A549 (cell line): ENCODE measurements at regions not wholly inside any gene's neighbourhood (a gene's known extent, or its start where the extent isn't known, plus 50 kb on each side); places are given as distances from the start of the nearest gene placed in this dataset.
A peak's percentile ranks its signal among the peaks of the same experiment; 100 is the strongest.
"Not testable (repeated sequence)": the region's sequence is repeated elsewhere in the genome, so short reads cannot be mapped to it uniquely, and the experiment has no call there.

Source experiments
- ATAC-seq, 2 experiments: fragments of 200-7000 bp in 1 of 2; fragments of >200 bp in 1 of 2; cut with Nextera tagmentation in 1 of 2; cut with Tn5 transposase in 1 of 2; 3 replicates each; pipeline versions ENCODE4 v1.8.0 to v1.9.1; 2018 to 2020; ENCODE audit warnings: mild to moderate bottlenecking in 1 of 2, moderate library complexity in 1 of 2
- CTCF ChIA-PET: fragments of 300-600 bp; sonication (Branson Sonifier 250); formaldehyde crosslinking; extraction: SDS; loops from one replicate; lab custom pipeline; 2021; ENCODE audit warnings: antibody characterized with exemption, inconsistent platforms; lab: Yijun Ruan, JAX
- POLR2A ChIA-PET: fragments of 350-600 bp; formaldehyde crosslinking; extraction: SDS; loops from one replicate; lab custom pipeline; 2021; ENCODE audit warnings: antibody characterized with exemption, inconsistent platforms; lab: Yijun Ruan, JAX
- DNase-seq, 2 experiments: peaks; one replicate each; pipeline versions ENCODE4 v3.0.0 to v3.0.0-alpha.2; 2011 to 2016; ENCODE audit warnings: low read depth in 1 of 2, low spot score in 1 of 2
- FAIRE-seq: peaks from 2 replicates; lab custom pipeline; 2011; peaks lifted over from hg19 to GRCh38; lab: Jason Lieb, UNC
- H3K27ac ChIP-seq, 2 experiments: fragments of >200 bp; sonication (Bioruptor Twin); formaldehyde crosslinking; 3 replicates each; pipeline ENCODE4 v1.5.1; 2016 to 2017
- H3K4me1 ChIP-seq: fragments of >200 bp; sonication (Bioruptor Twin); formaldehyde crosslinking; 3 replicates; pipeline ENCODE4 v1.6.1; 2016
- H3K4me2 ChIP-seq: fragments of >200 bp; sonication (Bioruptor Twin); formaldehyde crosslinking; 3 replicates; pipeline ENCODE4 v1.6.1; 2016
- H3K4me3 ChIP-seq: fragments of >200 bp; sonication (Bioruptor Twin); formaldehyde crosslinking; 3 replicates; pipeline ENCODE4 v1.5.1; 2016
- H3K9me3 ChIP-seq: fragments of >200 bp; sonication (Bioruptor Twin); formaldehyde crosslinking; 3 replicates; pipeline ENCODE4 v1.6.1; 2016
- CBX2 ChIP-seq: fragments of 200-600 bp; sonication (generic); IDR thresholded peaks from 2 replicates; pipeline ENCODE4 v1.6.1; 2016; ENCODE audit warnings: low read depth, mild to moderate bottlenecking, borderline replicate concordance
- CHD2 ChIP-seq: fragments of 150-350 bp; IDR thresholded peaks from 2 replicates; pipeline ENCODE4 v1.6.1; 2014; ENCODE audit warnings: low read length; ENCODE audit not compliant: partially characterized antibody
- CHD4 ChIP-seq: fragments of 200-600 bp; sonication (generic); IDR thresholded peaks from 2 replicates; pipeline ENCODE4 v1.6.1; 2016; ENCODE audit warnings: antibody characterized with exemption, mild to moderate bottlenecking, borderline replicate concordance
- EHF ChIP-seq: fragments of 250-450 bp; sonication (Bioruptor Pico); IDR thresholded peaks from 2 replicates; pipeline ENCODE4 v1.5.0; 2020; ENCODE audit warnings: mild to moderate bottlenecking
- FOSL2 ChIP-seq, 2 experiments: fragments of 450-650 bp in 1 of 2; fragments of >200 bp in 1 of 2; sonication (Bioruptor Twin) in 1 of 2; formaldehyde crosslinking; IDR thresholded peaks; 2 replicates each; pipeline versions ENCODE4 v1.5.0 to v1.6.1; 2016 to 2020; ENCODE audit warnings: mild to moderate bottlenecking in 1 of 2, moderate library complexity in 1 of 2
- HOXB5 ChIP-seq: fragments of 250-450 bp; sonication (Bioruptor Pico); IDR thresholded peaks from 2 replicates; pipeline ENCODE4 v1.5.0; 2020; ENCODE audit warnings: mild to moderate bottlenecking, moderate library complexity
- JUN ChIP-seq, 2 experiments: fragments of >200 bp; sonication (Bioruptor Twin); formaldehyde crosslinking; IDR thresholded peaks; 2 replicates in 1 of 2; 3 replicates in 1 of 2; pipeline ENCODE4 v1.6.1; 2016 to 2017
- JUNB ChIP-seq: fragments of >200 bp; sonication (Bioruptor Twin); formaldehyde crosslinking; IDR thresholded peaks from 2 replicates; pipeline ENCODE4 v1.6.1; 2016
- NFE2L2 ChIP-seq: fragments of 150-350 bp; conservative IDR thresholded peaks from 2 replicates; pipeline ENCODE4 v1.6.1; 2014; ENCODE audit warnings: low read length
- POLR2A ChIP-seq: IDR thresholded peaks from 2 replicates; pipeline ENCODE4 v1.6.1; 2012; ENCODE audit warnings: mild to moderate bottlenecking, low read length
- RCOR1 ChIP-seq: fragments of 150-350 bp; IDR thresholded peaks from 2 replicates; pipeline ENCODE4 v1.6.1; 2014; ENCODE audit warnings: antibody characterized with exemption, low read length, low read depth
- RFX5 ChIP-seq: fragments of 450-650 bp; IDR thresholded peaks from 2 replicates; pipeline ENCODE4 v1.7.1; 2014; ENCODE audit warnings: antibody characterized with exemption, mild to moderate bottlenecking, moderate library complexity
- SREBF2 ChIP-seq: fragments of 450-650 bp; IDR thresholded peaks from 2 replicates; pipeline ENCODE4 v1.6.1; 2014; ENCODE audit warnings: mild to moderate bottlenecking, moderate library complexity
- TP53 ChIP-seq: fragments of 250-450 bp; sonication (Bioruptor Pico); IDR thresholded peaks from 2 replicates; pipeline ENCODE4 v1.5.0; 2021; ENCODE audit warnings: mild to moderate bottlenecking, moderate library complexity
- ZNF302 ChIP-seq: fragments of 250-450 bp; sonication (Bioruptor Pico); IDR thresholded peaks from 2 replicates; pipeline ENCODE4 v1.9.0; 2021; ENCODE audit warnings: inconsistent platforms, mild to moderate bottlenecking, moderate library complexity
- WGBS: methylation state at CpG from one replicate; pipeline ENCODE4 v1.1.6; 2017; ENCODE audit errors: missing lambda C conversion rate; 5-methylcytosine and 5-hydroxymethylcytosine counted together
- TF ChIP-seq, protein P1 (sequence below): fragments of 200-600 bp; sonication (generic); IDR thresholded peaks from 2 replicates; pipeline ENCODE4 v1.6.1; 2016; ENCODE audit warnings: antibody characterized with exemption, mild to moderate bottlenecking, moderate library complexity
- TF ChIP-seq, protein P2 (sequence below): IDR thresholded peaks from 2 replicates; pipeline ENCODE4 v1.6.1; 2012; ENCODE audit warnings: low read depth, borderline replicate concordance
- TF ChIP-seq, protein P3 (sequence below): fragments of >200 bp; sonication (Bioruptor Twin); formaldehyde crosslinking; IDR thresholded peaks from 3 replicates; pipeline ENCODE4 v1.5.1; 2016

DNA sequence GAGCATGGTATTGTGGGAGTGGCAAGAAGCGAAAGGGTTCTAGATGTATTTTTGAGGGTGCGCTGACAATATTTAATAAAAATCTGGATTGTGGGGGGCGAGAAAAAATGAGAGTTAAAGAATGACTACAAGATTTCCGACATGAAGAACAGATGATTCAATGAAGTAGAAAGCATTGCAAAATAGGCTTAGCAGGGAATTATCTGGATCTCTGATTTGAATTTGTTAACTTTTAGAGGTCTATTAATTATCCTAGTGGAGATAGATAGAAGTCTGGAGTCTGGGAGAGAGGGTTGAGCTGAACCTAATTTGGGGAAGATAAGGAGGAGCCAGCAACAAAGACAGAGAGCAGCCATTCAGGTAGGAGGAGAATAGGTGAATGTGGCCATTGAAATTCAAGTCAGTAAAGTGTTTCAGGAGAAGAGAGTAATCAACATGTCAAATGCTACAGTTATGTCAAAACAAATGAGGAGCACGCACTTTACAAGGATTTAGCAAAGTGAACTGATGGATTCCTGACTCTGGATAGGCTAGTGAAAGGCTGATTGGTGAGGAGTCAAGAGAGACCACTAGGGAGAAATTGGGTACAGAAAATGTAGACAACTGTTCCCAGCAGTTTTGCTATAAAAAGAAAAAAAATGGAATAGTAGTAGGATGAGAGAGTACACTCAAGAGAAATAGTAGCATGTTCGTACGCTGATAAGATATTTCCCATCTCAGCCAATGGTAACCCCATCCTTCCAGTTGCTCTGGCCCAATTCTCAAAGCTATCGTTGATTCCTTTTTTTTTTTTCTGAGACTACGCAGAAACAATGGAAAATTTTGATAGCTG, 393.2 kb upstream of the CXADR start:
- WGBS: 49% methylated on average over 9 of the region's 9 CpGs
- Histone ChIP-seq H3K4me3 (no peak overlapping the region), H3K4me1 (no peaks in the 10 kb centered on the region), H3K9me3 (no peaks in the 10 kb centered on the region), H3K27ac (no peak overlapping the region), H3K4me2 (no peak overlapping the region)
- TF ChIP-seq TP53 (CRISPR knock-in tag) (no peak), JUNB (no peak), POLR2A (no peak), CHD2 (no peak), ZNF302 (CRISPR knock-in tag) (no peak), SREBF2 (no peak), CBX2 (no peak), EHF (CRISPR knock-in tag) (no peak), CHD4 (no peak)
- TF ChIP-seq, protein P1, sequence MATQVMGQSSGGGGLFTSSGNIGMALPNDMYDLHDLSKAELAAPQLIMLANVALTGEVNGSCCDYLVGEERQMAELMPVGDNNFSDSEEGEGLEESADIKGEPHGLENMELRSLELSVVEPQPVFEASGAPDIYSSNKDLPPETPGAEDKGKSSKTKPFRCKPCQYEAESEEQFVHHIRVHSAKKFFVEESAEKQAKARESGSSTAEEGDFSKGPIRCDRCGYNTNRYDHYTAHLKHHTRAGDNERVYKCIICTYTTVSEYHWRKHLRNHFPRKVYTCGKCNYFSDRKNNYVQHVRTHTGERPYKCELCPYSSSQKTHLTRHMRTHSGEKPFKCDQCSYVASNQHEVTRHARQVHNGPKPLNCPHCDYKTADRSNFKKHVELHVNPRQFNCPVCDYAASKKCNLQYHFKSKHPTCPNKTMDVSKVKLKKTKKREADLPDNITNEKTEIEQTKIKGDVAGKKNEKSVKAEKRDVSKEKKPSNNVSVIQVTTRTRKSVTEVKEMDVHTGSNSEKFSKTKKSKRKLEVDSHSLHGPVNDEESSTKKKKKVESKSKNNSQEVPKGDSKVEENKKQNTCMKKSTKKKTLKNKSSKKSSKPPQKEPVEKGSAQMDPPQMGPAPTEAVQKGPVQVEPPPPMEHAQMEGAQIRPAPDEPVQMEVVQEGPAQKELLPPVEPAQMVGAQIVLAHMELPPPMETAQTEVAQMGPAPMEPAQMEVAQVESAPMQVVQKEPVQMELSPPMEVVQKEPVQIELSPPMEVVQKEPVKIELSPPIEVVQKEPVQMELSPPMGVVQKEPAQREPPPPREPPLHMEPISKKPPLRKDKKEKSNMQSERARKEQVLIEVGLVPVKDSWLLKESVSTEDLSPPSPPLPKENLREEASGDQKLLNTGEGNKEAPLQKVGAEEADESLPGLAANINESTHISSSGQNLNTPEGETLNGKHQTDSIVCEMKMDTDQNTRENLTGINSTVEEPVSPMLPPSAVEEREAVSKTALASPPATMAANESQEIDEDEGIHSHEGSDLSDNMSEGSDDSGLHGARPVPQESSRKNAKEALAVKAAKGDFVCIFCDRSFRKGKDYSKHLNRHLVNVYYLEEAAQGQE: no peak
- TF ChIP-seq, protein P2, sequence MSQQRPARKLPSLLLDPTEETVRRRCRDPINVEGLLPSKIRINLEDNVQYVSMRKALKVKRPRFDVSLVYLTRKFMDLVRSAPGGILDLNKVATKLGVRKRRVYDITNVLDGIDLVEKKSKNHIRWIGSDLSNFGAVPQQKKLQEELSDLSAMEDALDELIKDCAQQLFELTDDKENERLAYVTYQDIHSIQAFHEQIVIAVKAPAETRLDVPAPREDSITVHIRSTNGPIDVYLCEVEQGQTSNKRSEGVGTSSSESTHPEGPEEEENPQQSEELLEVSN: no peak
- CTCF ChIA-PET: no interaction called here
- POLR2A ChIA-PET: no interaction called here
- no peak for DNase-seq
- no peak for FAIRE-seq
- no peak for ATAC-seq

DNA sequence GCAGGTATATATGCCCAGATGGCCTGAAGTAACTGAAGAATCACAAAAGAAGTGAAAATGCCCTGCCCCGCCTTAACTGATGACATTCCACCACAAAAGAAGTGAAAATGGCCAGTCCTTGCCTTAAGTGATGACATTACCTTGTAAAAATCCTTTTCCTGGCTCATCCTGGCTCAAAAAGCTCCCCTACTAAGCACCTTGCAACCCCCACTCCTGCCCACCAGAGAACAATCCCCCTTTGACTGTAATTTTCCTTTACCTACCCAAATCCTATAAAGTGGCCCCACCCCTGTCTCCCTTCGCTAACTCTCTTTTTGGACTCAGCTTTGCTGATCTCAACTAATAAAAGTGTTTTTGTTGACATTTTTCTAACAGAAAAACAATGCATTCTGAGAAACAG, 385.4 kb upstream of the CXADR start:
- FAIRE-seq: not testable (repeated sequence)

DNA sequence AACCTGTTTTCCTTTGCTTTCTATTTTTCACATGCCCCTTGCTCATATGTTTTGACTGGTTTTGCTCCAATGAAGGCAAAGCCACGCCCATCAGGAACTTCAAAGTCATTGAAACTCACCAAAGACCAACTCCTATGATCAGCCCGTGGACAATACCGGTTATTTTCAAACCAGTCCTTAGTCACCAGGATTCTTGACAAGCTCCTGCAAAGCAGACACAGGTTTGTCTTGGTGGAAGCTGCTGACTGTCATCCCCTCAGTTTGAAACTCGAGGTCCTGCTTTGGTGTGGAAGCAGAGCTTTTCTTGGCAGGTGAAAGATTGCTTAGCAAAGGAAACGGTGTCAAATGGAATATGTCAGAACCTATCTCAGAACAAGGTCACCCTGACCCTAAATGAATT, 384.7 kb upstream of the CXADR start:
- no peak overlapping the region for H3K27ac ChIP-seq
- FAIRE-seq (no peak), DNase-seq (no peak), ATAC-seq (no peak)
- ChIA-PET POLR2A (no interaction called here), CTCF (no interaction called here)
- WGBS: 1% methylated on average over 5 of the region's 5 CpGs
- no peak overlapping the region for H3K4me3 ChIP-seq
- H3K4me2 ChIP-seq: no peak overlapping the region
- H3K4me1 ChIP-seq: no peaks in the 10 kb centered on the region
- no peak for TF ChIP-seq RCOR1
- TF ChIP-seq RFX5: no peak
- no peak for TF ChIP-seq JUN (IDR thresholded peaks at IDR 0.05)
- TF ChIP-seq, protein P3, sequence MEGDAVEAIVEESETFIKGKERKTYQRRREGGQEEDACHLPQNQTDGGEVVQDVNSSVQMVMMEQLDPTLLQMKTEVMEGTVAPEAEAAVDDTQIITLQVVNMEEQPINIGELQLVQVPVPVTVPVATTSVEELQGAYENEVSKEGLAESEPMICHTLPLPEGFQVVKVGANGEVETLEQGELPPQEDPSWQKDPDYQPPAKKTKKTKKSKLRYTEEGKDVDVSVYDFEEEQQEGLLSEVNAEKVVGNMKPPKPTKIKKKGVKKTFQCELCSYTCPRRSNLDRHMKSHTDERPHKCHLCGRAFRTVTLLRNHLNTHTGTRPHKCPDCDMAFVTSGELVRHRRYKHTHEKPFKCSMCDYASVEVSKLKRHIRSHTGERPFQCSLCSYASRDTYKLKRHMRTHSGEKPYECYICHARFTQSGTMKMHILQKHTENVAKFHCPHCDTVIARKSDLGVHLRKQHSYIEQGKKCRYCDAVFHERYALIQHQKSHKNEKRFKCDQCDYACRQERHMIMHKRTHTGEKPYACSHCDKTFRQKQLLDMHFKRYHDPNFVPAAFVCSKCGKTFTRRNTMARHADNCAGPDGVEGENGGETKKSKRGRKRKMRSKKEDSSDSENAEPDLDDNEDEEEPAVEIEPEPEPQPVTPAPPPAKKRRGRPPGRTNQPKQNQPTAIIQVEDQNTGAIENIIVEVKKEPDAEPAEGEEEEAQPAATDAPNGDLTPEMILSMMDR: no peak
- TF ChIP-seq NFE2L2: no peak
- no peak for TF ChIP-seq FOSL2 (IDR thresholded peaks at IDR 0.05)
- no peak for TF ChIP-seq FOSL2 (CRISPR knock-in tag; IDR thresholded peaks at IDR 0.05)
- no peak for TF ChIP-seq HOXB5 (CRISPR knock-in tag)
- TF ChIP-seq EHF (CRISPR knock-in tag): no peak
- no peaks in the 10 kb centered on the region for H3K9me3 ChIP-seq

More for the DNA sequence above, 385.4 kb upstream of the CXADR start:
- CTCF ChIA-PET, DNase-seq, ATAC-seq, H3K4me3 ChIP-seq, H3K4me1 ChIP-seq, H3K27ac ChIP-seq, H3K9me3 ChIP-seq, POLR2A ChIA-PET, H3K4me2 ChIP-seq: not testable (repeated sequence)
- 37% methylated on average over 2 of the region's 2 CpGs for WGBS

DNA sequence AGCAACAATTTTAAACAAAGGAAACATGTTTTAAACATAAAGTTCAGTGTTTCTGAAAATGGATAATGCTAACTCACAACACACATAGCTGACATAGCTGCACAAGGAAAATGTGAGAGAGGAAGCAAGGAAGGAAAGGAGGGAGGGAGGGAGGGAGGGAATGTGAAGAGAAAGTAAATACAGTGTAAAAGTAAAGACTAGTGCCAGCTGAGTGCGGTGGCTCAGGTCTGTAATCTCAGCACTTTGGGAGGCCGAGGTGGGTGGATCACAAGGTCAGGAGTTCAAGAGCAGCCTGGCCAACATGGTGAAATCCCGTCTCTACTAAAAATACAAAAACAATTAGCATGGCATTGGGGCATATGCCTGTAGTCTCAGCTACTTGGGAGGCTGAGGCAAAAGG, 373.7 kb upstream of the CXADR start:
- CTCF ChIA-PET: interaction anchor here (0.6 kb wide), 1 partner anchor 1622 kb away, joined by 3 read pairs; no protein-coding TSS in a partner anchor
- FAIRE-seq, DNase-seq, POLR2A ChIA-PET, H3K4me1 ChIP-seq, H3K9me3 ChIP-seq: not testable (repeated sequence)
- peak overlapping the region; percentile 5 to 66; a peak in 4 of 6 replicates for H3K27ac ChIP-seq
- H3K4me3 ChIP-seq: peak overlapping the region; percentile 41
- H3K4me2 ChIP-seq: peak overlapping the region; percentile 61
- 4% methylated on average over 3 of the region's 3 CpGs for WGBS
- peak in 1 of 2 experiments; percentile 19; a peak in 1 of 6 replicates for ATAC-seq
